GM12872 (cell line): ENCODE measurements at regions not wholly inside any gene's neighbourhood (a gene's known extent, or its start where the extent isn't known, plus 50 kb on each side); places are given as distances from the start of the nearest gene placed in this dataset.

Experiments
- CTCF ChIP-seq: IDR thresholded peaks from 3 replicates; pipeline ENCODE4 v1.5.1; 2011; ENCODE audit warnings: low read depth, mild to moderate bottlenecking, low read length, moderate library complexity; ENCODE audit not compliant: insufficient read depth

DNA sequence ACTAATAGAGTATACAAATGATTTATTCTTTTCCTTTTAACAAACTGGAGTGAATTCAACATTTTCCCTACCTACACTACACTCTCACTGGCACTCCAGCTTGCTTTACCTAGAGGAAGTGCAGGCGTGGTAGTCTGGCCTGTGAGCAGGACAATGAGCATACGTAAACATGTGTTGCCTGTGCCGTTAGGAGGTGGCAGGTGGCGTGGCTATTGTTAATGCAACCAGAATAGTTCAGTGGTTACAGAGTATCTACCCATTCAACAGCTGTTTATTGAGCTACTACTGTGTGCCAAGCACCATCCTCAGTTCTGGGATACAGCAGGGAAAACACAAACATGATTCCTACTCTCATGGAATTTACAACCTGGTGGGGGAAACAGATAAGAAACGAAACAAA, 299.7 kb upstream of the KAZN start:
- no peak for TF ChIP-seq CTCF

GRCh38 chr1:14300991-14301703, 297.3 kb upstream of the KAZN start:
- no peak for TF ChIP-seq CTCF

- TF ChIP-seq CTCF, result no peak
These were observed 296.8 kb upstream of the KAZN start for GRCh38 chr1:14301704-14302024.

DNA sequence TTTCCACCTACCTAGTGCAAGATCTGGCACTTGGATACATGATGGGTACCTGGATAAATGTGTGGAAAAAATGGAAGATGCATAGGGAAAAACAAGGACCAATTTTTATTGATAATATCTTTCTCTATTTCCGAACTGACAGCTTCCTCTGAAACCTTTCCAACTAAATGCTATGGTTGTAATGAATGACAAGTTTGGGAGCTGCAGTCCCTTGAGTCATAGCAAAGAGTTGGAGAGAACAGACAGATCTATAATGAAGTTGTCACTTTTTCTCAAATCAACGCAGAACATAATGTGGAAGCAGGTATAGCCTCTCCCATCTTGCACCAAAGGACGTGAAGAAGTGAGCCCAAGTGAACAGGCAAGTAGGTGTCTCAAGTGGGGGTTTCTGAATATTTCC, 296.5 kb upstream of the KAZN start:
- TF ChIP-seq CTCF, result no peak

DNA sequence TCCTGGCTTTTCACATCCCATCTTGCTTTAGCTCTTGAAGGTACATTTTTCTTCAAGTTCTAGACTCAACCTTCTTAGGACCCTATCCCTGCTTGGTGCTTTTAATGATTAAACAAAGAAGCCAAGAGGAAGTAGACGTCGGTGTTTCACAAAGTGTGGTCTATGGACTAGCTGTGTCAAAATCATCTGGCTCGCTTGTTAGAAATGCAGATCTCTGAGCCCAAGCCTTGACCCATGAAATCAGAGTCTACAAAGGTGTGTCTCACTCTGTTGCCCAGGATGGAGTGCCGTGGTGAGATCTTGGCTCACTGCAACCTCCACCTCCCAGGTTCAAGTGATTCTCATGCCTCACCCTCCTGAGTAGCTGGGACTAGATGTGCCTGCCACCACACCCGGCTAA, 295.5 kb upstream of the KAZN start:
- no peak for TF ChIP-seq CTCF

GRCh38 chr1:14304381-14304865, 294.1 kb upstream of the KAZN start:
- TF ChIP-seq CTCF, result no peak

DNA sequence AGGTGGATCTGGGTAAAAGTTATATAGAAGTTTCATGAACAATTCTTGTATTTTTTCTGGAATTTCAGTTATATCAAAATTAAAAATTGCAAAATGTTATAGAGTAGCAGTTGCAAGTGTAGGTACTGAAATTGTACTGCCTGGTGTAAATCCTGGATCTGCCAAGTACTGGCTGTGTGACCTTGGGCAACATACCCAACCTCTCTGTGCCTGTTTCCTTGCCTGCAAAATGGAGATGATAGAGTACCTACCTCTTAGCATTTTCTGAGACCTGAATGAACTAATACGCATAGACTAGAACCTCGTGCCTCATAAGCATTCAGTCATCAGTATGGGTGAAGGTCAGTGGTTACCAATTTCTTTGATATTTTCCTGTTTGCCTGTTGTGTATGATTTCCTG, 290.0 kb upstream of the KAZN start:
- no peak for TF ChIP-seq CTCF
